Activated CD4-positive, alpha-beta memory T cell treated with anti-CD3 and anti-CD28 coated beads for 36 hours (primary cell): ENCODE measurements at regions not wholly inside any gene's neighbourhood (a gene's known extent, or its start where the extent isn't known, plus 50 kb on each side); places are given as distances from the start of the nearest gene placed in this dataset.
"Not testable (repeated sequence)": the region's sequence is repeated elsewhere in the genome, so short reads cannot be mapped to it uniquely, and the experiment has no call there.

Source experiments
- CTCF ChIA-PET: fragments of 350-600 bp; sonication (Branson Sonifier 250); formaldehyde crosslinking; loops from one replicate; lab custom pipeline; 2021; ENCODE audit warnings: antibody characterized with exemption, inconsistent platforms; lab: Charles Lee
- POLR2A ChIA-PET: fragments of 350-600 bp; sonication (Branson Sonifier 250); formaldehyde crosslinking; loops from one replicate; lab custom pipeline; 2021; ENCODE audit warnings: antibody characterized with exemption; lab: Charles Lee
- DNase-seq: peaks from one replicate; pipeline ENCODE4 v3.0.0-alpha.2; 2020
- H3K27ac Mint-ChIP-seq: one replicate; pipeline ENCODE4 v1.8.0; 2021; ENCODE audit warnings: mixed read lengths
- H3K27me3 Mint-ChIP-seq: one replicate; pipeline ENCODE4 v1.8.0; 2021; ENCODE audit warnings: mixed read lengths
- H3K36me3 Mint-ChIP-seq: one replicate; pipeline ENCODE4 v1.8.0; 2021; ENCODE audit warnings: mixed read lengths
- H3K4me1 Mint-ChIP-seq: one replicate; pipeline ENCODE4 v1.8.0; 2021; ENCODE audit warnings: low read depth, mixed read lengths
- H3K4me3 Mint-ChIP-seq: one replicate; pipeline ENCODE4 v1.8.0; 2021; ENCODE audit warnings: mild to moderate bottlenecking, mixed read lengths
- H3K9me3 Mint-ChIP-seq: one replicate; pipeline ENCODE4 v1.8.0; 2021; ENCODE audit warnings: mixed read lengths
- intact Hi-C: fragments of 100-400 bp; cut with micrococcal nuclease; formaldehyde crosslinking; loops from one replicate; pipeline ENCODE4 v1.15.1; 2023

- H3K36me3 Mint-ChIP-seq, H3K4me3 Mint-ChIP-seq, intact Hi-C loops, POLR2A ChIA-PET, DNase-seq, H3K9me3 Mint-ChIP-seq, CTCF ChIA-PET, H3K27me3 Mint-ChIP-seq, H3K4me1 Mint-ChIP-seq, H3K27ac Mint-ChIP-seq: not testable (repeated sequence)
Measured at GRCh38 chr7:108657140-108657726, 87.6 kb downstream of the DNAJB9 start.

- intact Hi-C loops, result no loop called here
- ChIA-PET CTCF (no interaction called here), POLR2A (no interaction called here)
- no peak for DNase-seq
- Mint-ChIP-seq H3K9me3 (no peaks in the 10 kb centered on the region), H3K36me3 (no peaks in the 10 kb centered on the region), H3K4me3 (no peak overlapping the region), H3K4me1 (no peaks in the 10 kb centered on the region), H3K27me3 (no peaks in the 10 kb centered on the region), H3K27ac (no peak overlapping the region)
Measured at GRCh38 chr7:108659261-108659660, 89.6 kb downstream of the DNAJB9 start.

GRCh38 chr7:108659867-108660266, 90.2 kb downstream of the DNAJB9 start:
- intact Hi-C loops, result no loop called here
- Mint-ChIP-seq H3K27ac (no peak overlapping the region), H3K36me3 (no peaks in the 10 kb centered on the region), H3K27me3 (no peaks in the 10 kb centered on the region), H3K9me3 (no peaks in the 10 kb centered on the region), H3K4me1 (no peaks in the 10 kb centered on the region), H3K4me3 (no peak overlapping the region)
- CTCF ChIA-PET, result no interaction called here
- POLR2A ChIA-PET, result no interaction called here
- no peak for DNase-seq

GRCh38 chr7:108660465-108660864, 90.8 kb downstream of the DNAJB9 start:
- no peak overlapping the region for H3K27ac Mint-ChIP-seq
- H3K36me3 Mint-ChIP-seq, result no peaks in the 10 kb centered on the region
- no peak overlapping the region for H3K4me3 Mint-ChIP-seq
- H3K4me1 Mint-ChIP-seq, result no peaks in the 10 kb centered on the region
- intact Hi-C loops, result no loop called here
- CTCF ChIA-PET, result interaction anchor here (0.6 kb wide), 1 partner anchor 263 kb away, joined by 3 read pairs; no protein-coding TSS in a partner anchor
- H3K27me3 Mint-ChIP-seq, result no peaks in the 10 kb centered on the region
- no peak for DNase-seq
- POLR2A ChIA-PET, result no interaction called here
- no peaks in the 10 kb centered on the region for H3K9me3 Mint-ChIP-seq

- Mint-ChIP-seq H3K4me3 (no peak overlapping the region), H3K36me3 (no peaks in the 10 kb centered on the region), H3K4me1 (no peaks in the 10 kb centered on the region), H3K9me3 (no peaks in the 10 kb centered on the region), H3K27me3 (no peaks in the 10 kb centered on the region), H3K27ac (no peak overlapping the region)
- no peak for DNase-seq
- ChIA-PET POLR2A (no interaction called here), CTCF (no interaction called here)
- intact Hi-C loops, result no loop called here
Measured at GRCh38 chr7:108662783-108663362, 93.2 kb downstream of the DNAJB9 start.

GRCh38 chr7:108663701-108664100, 94.0 kb downstream of the DNAJB9 start:
- Mint-ChIP-seq H3K4me3 (no peak overlapping the region), H3K36me3 (no peaks in the 10 kb centered on the region), H3K27ac (no peak overlapping the region), H3K4me1 (no peaks in the 10 kb centered on the region), H3K9me3 (no peaks in the 10 kb centered on the region), H3K27me3 (peaks cover 3% of the 10 kb centered on the region)
- ChIA-PET POLR2A (no interaction called here), CTCF (no interaction called here)
- DNase-seq, result no peak
- intact Hi-C loops, result no loop called here

- POLR2A ChIA-PET, result no interaction called here
- H3K4me1 Mint-ChIP-seq, result no peaks in the 10 kb centered on the region
- no peak for DNase-seq
- H3K36me3 Mint-ChIP-seq, result no peaks in the 10 kb centered on the region
- CTCF ChIA-PET, result no interaction called here
- no peak overlapping the region for H3K27ac Mint-ChIP-seq
- intact Hi-C loops, result no loop called here
- peaks cover 6% of the 10 kb centered on the region for H3K27me3 Mint-ChIP-seq
- no peak overlapping the region for H3K4me3 Mint-ChIP-seq
- no peaks in the 10 kb centered on the region for H3K9me3 Mint-ChIP-seq
Measured at GRCh38 chr7:108667216-108667615, 97.5 kb downstream of the DNAJB9 start.

- CTCF ChIA-PET, result no interaction called here
- intact Hi-C loops, result no loop called here
- no peaks in the 10 kb centered on the region for H3K9me3 Mint-ChIP-seq
Measured at GRCh38 chr7:108669958-108670357, 100.3 kb downstream of the DNAJB9 start.

GRCh38 chr7:108673699-108674098, 104.0 kb downstream of the DNAJB9 start:
- POLR2A ChIA-PET, CTCF ChIA-PET, H3K27ac Mint-ChIP-seq, H3K4me1 Mint-ChIP-seq, H3K4me3 Mint-ChIP-seq, H3K36me3 Mint-ChIP-seq, DNase-seq, H3K27me3 Mint-ChIP-seq, intact Hi-C loops, H3K9me3 Mint-ChIP-seq: not testable (repeated sequence)

More at GRCh38 chr7:108669958-108670357, 100.3 kb downstream of the DNAJB9 start:
- Mint-ChIP-seq H3K27ac (no peak overlapping the region), H3K4me3 (no peak overlapping the region), H3K27me3 (peaks cover 6% of the 10 kb centered on the region), H3K4me1 (no peaks in the 10 kb centered on the region), H3K36me3 (no peaks in the 10 kb centered on the region)
- POLR2A ChIA-PET, result no interaction called here
- DNase-seq, result no peak

GRCh38 chr7:108684629-108685028, 115.0 kb downstream of the DNAJB9 start:
- CTCF ChIA-PET, result no interaction called here
- no peaks in the 10 kb centered on the region for H3K36me3 Mint-ChIP-seq

GRCh38 chr7:108686494-108686893, 116.8 kb downstream of the DNAJB9 start:
- Mint-ChIP-seq H3K9me3 (peaks cover 4% of the 10 kb centered on the region), H3K36me3 (no peaks in the 10 kb centered on the region), H3K4me1 (no peaks in the 10 kb centered on the region), H3K4me3 (no peak overlapping the region), H3K27me3 (no peaks in the 10 kb centered on the region), H3K27ac (no peak overlapping the region)
- DNase-seq, result no peak
- POLR2A ChIA-PET, result no interaction called here
- CTCF ChIA-PET, result no interaction called here
- intact Hi-C loops, result no loop called here

More at GRCh38 chr7:108684629-108685028, 115.0 kb downstream of the DNAJB9 start:
- peaks cover 4% of the 10 kb centered on the region for H3K9me3 Mint-ChIP-seq
- POLR2A ChIA-PET, result no interaction called here
- no peaks in the 10 kb centered on the region for H3K4me1 Mint-ChIP-seq
- H3K27ac Mint-ChIP-seq, result no peak overlapping the region
- intact Hi-C loops, result no loop called here
- peaks cover 5% of the 10 kb centered on the region for H3K27me3 Mint-ChIP-seq
- no peak for DNase-seq
- no peak overlapping the region for H3K4me3 Mint-ChIP-seq

GRCh38 chr7:108697254-108697653, 127.6 kb downstream of the DNAJB9 start:
- Mint-ChIP-seq H3K4me3 (no peak overlapping the region), H3K9me3 (no peaks in the 10 kb centered on the region), H3K27ac (no peak overlapping the region), H3K27me3 (no peaks in the 10 kb centered on the region), H3K4me1 (no peaks in the 10 kb centered on the region), H3K36me3 (no peaks in the 10 kb centered on the region)
- intact Hi-C loops, result no loop called here
- CTCF ChIA-PET, result no interaction called here
- POLR2A ChIA-PET, result no interaction called here
- no peak for DNase-seq

- CTCF ChIA-PET, result no interaction called here
Measured at GRCh38 chr7:108711611-108712010, 141.9 kb downstream of the DNAJB9 start.

More at GRCh38 chr7:108711611-108712010, 141.9 kb downstream of the DNAJB9 start:
- Mint-ChIP-seq H3K36me3 (no peaks in the 10 kb centered on the region), H3K9me3 (no peaks in the 10 kb centered on the region), H3K4me3 (no peak overlapping the region), H3K27me3 (peaks cover 2% of the 10 kb centered on the region), H3K4me1 (no peaks in the 10 kb centered on the region), H3K27ac (no peak overlapping the region)
- POLR2A ChIA-PET, result no interaction called here
- intact Hi-C loops, result no loop called here
- DNase-seq, result no peak
